HEK293 (cell line): ENCODE measurements at regions not wholly inside any gene's neighbourhood (a gene's known extent, or its start where the extent isn't known, plus 50 kb on each side); places are given as distances from the start of the nearest gene placed in this dataset.

Source experiments
- ATF2 ChIP-seq: fragments of 450-650 bp; formaldehyde crosslinking; IDR thresholded peaks from 2 replicates; pipeline ENCODE4 v1.5.1; 2016; ENCODE audit warnings: missing biosample characterization, missing genetic modification characterization, low read depth
- RBAK ChIP-seq: fragments of 450-650 bp; formaldehyde crosslinking; IDR thresholded peaks from 2 replicates; pipeline ENCODE4 v1.5.1; 2016; ENCODE audit warnings: missing biosample characterization, missing genetic modification characterization
- ZFP69B ChIP-seq: fragments of 450-650 bp; formaldehyde crosslinking; IDR thresholded peaks from 2 replicates; pipeline ENCODE4 v1.5.1; 2016; ENCODE audit warnings: missing biosample characterization, missing genetic modification characterization
- TF ChIP-seq, protein P1 (sequence below): fragments of 450-650 bp; formaldehyde crosslinking; IDR thresholded peaks from 2 replicates; pipeline ENCODE4 v1.5.1; 2016; ENCODE audit warnings: missing biosample characterization, missing genetic modification characterization
- TF ChIP-seq, protein P2 (sequence below): fragments of 450-650 bp; formaldehyde crosslinking; IDR thresholded peaks from 2 replicates; pipeline ENCODE4 v1.5.1; 2016; ENCODE audit warnings: missing biosample characterization, missing genetic modification characterization

GRCh38 chr4:52358883-52359321, 300.2 kb downstream of the USP46 start:
- TF ChIP-seq RBAK (tag by site-specific recombination) (no peak), ATF2 (tag by site-specific recombination) (no peak), ZFP69B (tag by site-specific recombination) (no peak)
- TF ChIP-seq, protein P1, sequence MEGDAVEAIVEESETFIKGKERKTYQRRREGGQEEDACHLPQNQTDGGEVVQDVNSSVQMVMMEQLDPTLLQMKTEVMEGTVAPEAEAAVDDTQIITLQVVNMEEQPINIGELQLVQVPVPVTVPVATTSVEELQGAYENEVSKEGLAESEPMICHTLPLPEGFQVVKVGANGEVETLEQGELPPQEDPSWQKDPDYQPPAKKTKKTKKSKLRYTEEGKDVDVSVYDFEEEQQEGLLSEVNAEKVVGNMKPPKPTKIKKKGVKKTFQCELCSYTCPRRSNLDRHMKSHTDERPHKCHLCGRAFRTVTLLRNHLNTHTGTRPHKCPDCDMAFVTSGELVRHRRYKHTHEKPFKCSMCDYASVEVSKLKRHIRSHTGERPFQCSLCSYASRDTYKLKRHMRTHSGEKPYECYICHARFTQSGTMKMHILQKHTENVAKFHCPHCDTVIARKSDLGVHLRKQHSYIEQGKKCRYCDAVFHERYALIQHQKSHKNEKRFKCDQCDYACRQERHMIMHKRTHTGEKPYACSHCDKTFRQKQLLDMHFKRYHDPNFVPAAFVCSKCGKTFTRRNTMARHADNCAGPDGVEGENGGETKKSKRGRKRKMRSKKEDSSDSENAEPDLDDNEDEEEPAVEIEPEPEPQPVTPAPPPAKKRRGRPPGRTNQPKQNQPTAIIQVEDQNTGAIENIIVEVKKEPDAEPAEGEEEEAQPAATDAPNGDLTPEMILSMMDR: no peak
- TF ChIP-seq, protein P2, sequence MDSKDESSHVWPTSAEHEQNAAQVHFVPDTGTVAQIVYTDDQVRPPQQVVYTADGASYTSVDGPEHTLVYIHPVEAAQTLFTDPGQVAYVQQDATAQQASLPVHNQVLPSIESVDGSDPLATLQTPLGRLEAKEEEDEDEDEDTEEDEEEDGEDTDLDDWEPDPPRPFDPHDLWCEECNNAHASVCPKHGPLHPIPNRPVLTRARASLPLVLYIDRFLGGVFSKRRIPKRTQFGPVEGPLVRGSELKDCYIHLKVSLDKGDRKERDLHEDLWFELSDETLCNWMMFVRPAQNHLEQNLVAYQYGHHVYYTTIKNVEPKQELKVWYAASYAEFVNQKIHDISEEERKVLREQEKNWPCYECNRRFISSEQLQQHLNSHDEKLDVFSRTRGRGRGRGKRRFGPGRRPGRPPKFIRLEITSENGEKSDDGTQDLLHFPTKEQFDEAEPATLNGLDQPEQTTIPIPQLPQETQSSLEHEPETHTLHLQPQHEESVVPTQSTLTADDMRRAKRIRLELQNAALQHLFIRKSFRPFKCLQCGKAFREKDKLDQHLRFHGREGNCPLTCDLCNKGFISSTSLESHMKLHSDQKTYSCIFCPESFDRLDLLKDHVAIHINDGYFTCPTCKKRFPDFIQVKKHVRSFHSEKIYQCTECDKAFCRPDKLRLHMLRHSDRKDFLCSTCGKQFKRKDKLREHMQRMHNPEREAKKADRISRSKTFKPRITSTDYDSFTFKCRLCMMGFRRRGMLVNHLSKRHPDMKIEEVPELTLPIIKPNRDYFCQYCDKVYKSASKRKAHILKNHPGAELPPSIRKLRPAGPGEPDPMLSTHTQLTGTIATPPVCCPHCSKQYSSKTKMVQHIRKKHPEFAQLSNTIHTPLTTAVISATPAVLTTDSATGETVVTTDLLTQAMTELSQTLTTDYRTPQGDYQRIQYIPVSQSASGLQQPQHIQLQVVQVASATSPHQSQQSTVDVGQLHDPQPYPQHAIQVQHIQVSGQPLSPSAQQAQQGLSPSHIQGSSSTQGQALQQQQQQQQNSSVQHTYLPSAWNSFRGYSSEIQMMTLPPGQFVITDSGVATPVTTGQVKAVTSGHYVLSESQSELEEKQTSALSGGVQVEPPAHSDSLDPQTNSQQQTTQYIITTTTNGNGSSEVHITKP (tag by site-specific recombination): no peak
